ENCODE measurements at regions not wholly inside any gene's neighbourhood (a gene's known extent, or its start where the extent isn't known, plus 50 kb on each side); places are given as distances from the start of the nearest gene placed in this dataset.

DNA sequence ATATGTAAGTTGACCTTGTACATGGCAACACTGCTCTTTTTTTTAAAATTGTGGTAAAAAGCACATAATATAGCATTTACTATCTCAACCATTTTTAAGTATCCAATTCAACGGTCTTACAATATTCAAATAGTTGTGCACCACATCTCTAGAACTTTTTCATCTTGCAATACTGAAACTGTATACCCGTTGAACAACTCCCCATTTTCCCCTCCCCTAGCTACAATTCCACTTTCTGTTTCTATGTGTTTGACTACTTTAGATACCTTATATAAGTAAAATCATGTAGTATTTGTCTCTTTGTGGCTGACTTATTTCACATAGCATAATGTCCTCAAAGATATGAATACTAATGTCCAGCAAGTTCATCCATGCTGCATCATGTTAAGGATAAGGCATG lies 452.1 kb downstream of the TXNL1 start:
- no peak for DNase-seq (ENCODE audit: low read depth, low spot score)
- intact Hi-C loops (cut with micrococcal nuclease; ENCODE audit: unreplicated experiment) (no loop called here), in situ Hi-C loops (cut with MboI) (no loop called here)
- FAIRE-seq: no peak
- H3K9ac ChIP-seq (ENCODE audit: control insufficient read depth, insufficient read depth, low read length): no peak overlapping the region
- H3K4me3 ChIP-seq: no peak overlapping the region
- 0% methylated on average over 2 of the region's 2 CpGs for WGBS (ENCODE audit: insufficient coverage, insufficient replicate concordance, low lambda C conversion rate, missing lambda C conversion rate)
- CTCF ChIA-PET: no interaction called here
- SMC1A ChIA-PET (ENCODE audit: uncharacterized antibody, unreplicated experiment): interaction anchor here (0.7 to 2.6 kb wide), 4 partner anchors 8 to 14 kb away, joined by 3 to 9 read pairs (median 4); no protein-coding TSS in a partner anchor
- H3K27ac ChIP-seq (ENCODE audit: control insufficient read depth, insufficient read depth): no peak overlapping the region
- no peak for TF ChIP-seq RFX5 (IDR thresholded peaks at IDR 0.05; ENCODE audit: low read depth, low read length)
- RAD21 ChIA-PET (ENCODE audit: unreplicated experiment): no interaction called here
- H3K36me3 ChIP-seq (ENCODE audit: control insufficient read depth in 2 of 2, insufficient read depth in 2 of 2, low read length in 1 of 2): no peaks in the 10 kb centered on the region
- ATAC-seq: no peak
- no peak overlapping the region for H3K4me2 ChIP-seq (ENCODE audit: control insufficient read depth, insufficient read depth)
- no peaks in the 10 kb centered on the region for H3K27me3 ChIP-seq (replicated peaks in 1 of 2; ENCODE audit: control insufficient read depth in 2 of 2, insufficient read depth in 2 of 2, low read length in 1 of 2)
- H3K9me3 ChIP-seq (replicated peaks; ENCODE audit: control insufficient read depth, insufficient read depth, low read length): no peaks in the 10 kb centered on the region
- no peak overlapping the region for H2AFZ ChIP-seq (ENCODE audit: control insufficient read depth, low read depth, low read length)
- no peaks in the 10 kb centered on the region for H3K79me2 ChIP-seq (ENCODE audit: control insufficient read depth, insufficient read depth, low read length)
- no peaks in the 10 kb centered on the region for H4K20me1 ChIP-seq (ENCODE audit: control insufficient read depth, insufficient read depth)
- no TSS peak for BruUV-seq (replicated peaks)
- POLR2A ChIA-PET: no interaction called here
- H3K4me1 ChIP-seq (ENCODE audit: control insufficient read depth, insufficient read depth, low read length): no peaks in the 10 kb centered on the region

DNA sequence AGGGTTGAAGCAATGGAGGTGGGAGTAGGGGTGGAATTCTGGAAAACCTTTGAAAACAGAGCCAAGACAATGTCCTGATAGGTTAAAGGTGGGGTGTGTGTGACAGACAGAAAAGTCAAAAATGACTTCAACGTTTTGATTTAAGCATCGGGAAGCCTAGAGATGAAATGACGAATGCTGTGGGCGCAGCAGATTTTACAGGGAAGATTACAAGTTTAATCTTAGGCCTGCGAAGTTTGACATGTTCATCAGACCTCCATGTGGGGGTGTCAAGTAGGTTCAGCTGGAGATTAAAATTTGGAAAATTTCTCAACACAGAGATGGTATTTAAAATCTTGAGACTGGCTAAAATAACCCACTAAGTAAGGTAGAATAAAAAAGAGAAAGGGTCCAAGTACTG lies 453.3 kb downstream of the TXNL1 start:
- H3K27ac ChIP-seq (ENCODE audit: control insufficient read depth, insufficient read depth): no peak overlapping the region
- in situ Hi-C loops (cut with MboI): no loop called here
- no peaks in the 10 kb centered on the region for H4K20me1 ChIP-seq (ENCODE audit: control insufficient read depth, insufficient read depth)
- H3K9ac ChIP-seq (ENCODE audit: control insufficient read depth, insufficient read depth, low read length): no peak overlapping the region
- CTCF ChIA-PET: no interaction called here
- no peaks in the 10 kb centered on the region for H3K27me3 ChIP-seq (replicated peaks in 1 of 2; ENCODE audit: control insufficient read depth in 2 of 2, insufficient read depth in 2 of 2, low read length in 1 of 2)
- 53% methylated on average over 5 of the region's 5 CpGs for WGBS (ENCODE audit: insufficient coverage, insufficient replicate concordance, low lambda C conversion rate, missing lambda C conversion rate)
- no peak overlapping the region for H3K4me3 ChIP-seq
- no peaks in the 10 kb centered on the region for H3K4me1 ChIP-seq (ENCODE audit: control insufficient read depth, insufficient read depth, low read length)
- ATAC-seq: no peak
- no peak for DNase-seq (ENCODE audit: low read depth, low spot score)
- H2AFZ ChIP-seq (ENCODE audit: control insufficient read depth, low read depth, low read length): no peak overlapping the region
- BruUV-seq (replicated peaks): no TSS peak
- intact Hi-C loops (cut with micrococcal nuclease; ENCODE audit: unreplicated experiment): no loop called here
- H3K4me2 ChIP-seq (ENCODE audit: control insufficient read depth, insufficient read depth): no peak overlapping the region
- POLR2A ChIA-PET: no interaction called here
- H3K36me3 ChIP-seq (ENCODE audit: control insufficient read depth in 2 of 2, insufficient read depth in 2 of 2, low read length in 1 of 2): no peaks in the 10 kb centered on the region
- TF ChIP-seq FOS (IDR thresholded peaks at IDR 0.05; ENCODE audit: borderline replicate concordance, extremely low read depth, insufficient read length): no peak
- no peak for TF ChIP-seq SUPT20H (IDR thresholded peaks at IDR 0.05; ENCODE audit: borderline replicate concordance, control insufficient read depth, low read depth, low read length)
- no peak for TF ChIP-seq PAX8 (IDR thresholded peaks at IDR 0.05)
- TF ChIP-seq ZNF207 (IDR thresholded peaks at IDR 0.05; ENCODE audit: borderline replicate concordance): no peak
- no peak for TF ChIP-seq BHLHE40 (IDR thresholded peaks at IDR 0.05; ENCODE audit: borderline replicate concordance in 1 of 2, low read depth in 2 of 2, low read length in 1 of 2)
- no peak for TF ChIP-seq SMARCA5 (IDR thresholded peaks at IDR 0.05)
- TF ChIP-seq, protein P1, sequence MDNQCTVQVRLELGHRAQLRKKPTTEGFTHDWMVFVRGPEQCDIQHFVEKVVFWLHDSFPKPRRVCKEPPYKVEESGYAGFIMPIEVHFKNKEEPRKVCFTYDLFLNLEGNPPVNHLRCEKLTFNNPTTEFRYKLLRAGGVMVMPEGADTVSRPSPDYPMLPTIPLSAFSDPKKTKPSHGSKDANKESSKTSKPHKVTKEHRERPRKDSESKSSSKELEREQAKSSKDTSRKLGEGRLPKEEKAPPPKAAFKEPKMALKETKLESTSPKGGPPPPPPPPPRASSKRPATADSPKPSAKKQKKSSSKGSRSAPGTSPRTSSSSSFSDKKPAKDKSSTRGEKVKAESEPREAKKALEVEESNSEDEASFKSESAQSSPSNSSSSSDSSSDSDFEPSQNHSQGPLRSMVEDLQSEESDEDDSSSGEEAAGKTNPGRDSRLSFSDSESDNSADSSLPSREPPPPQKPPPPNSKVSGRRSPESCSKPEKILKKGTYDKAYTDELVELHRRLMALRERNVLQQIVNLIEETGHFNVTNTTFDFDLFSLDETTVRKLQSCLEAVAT (IDR thresholded peaks at IDR 0.05): no peak
- TF ChIP-seq SUZ12 (IDR thresholded peaks at IDR 0.05; ENCODE audit: unreplicated experiment): no peak
- TF ChIP-seq DPF2 (IDR thresholded peaks at IDR 0.05): no peak
- TF ChIP-seq MYB (IDR thresholded peaks at IDR 0.05; ENCODE audit: borderline replicate concordance, low read depth, low read length): no peak
- no peak for TF ChIP-seq NBN (IDR thresholded peaks at IDR 0.05)
- TF ChIP-seq BACH1 (IDR thresholded peaks at IDR 0.05; ENCODE audit: borderline replicate concordance): no peak
- no peak for TF ChIP-seq SMC3 (IDR thresholded peaks at IDR 0.05; ENCODE audit: borderline replicate concordance, low read length)
- TF ChIP-seq SRF (IDR thresholded peaks at IDR 0.05; ENCODE audit: low read depth in 2 of 2, low read length in 2 of 2): no peak
- TF ChIP-seq YY1 (IDR thresholded peaks at IDR 0.05; ENCODE audit: low read depth, low read length): no peak
- no peak for TF ChIP-seq SREBF2 (IDR thresholded peaks at IDR 0.05; ENCODE audit: low read length)
- no peak for TF ChIP-seq MEF2A (IDR thresholded peaks at IDR 0.05; ENCODE audit: insufficient read depth, low read depth, low read length)
- RAD21 ChIA-PET (ENCODE audit: unreplicated experiment): no interaction called here
- FAIRE-seq: no peak
- no peaks in the 10 kb centered on the region for H3K9me3 ChIP-seq (replicated peaks; ENCODE audit: control insufficient read depth, insufficient read depth, low read length)
- no peaks in the 10 kb centered on the region for H3K79me2 ChIP-seq (ENCODE audit: control insufficient read depth, insufficient read depth, low read length)
- SMC1A ChIA-PET (ENCODE audit: uncharacterized antibody, unreplicated experiment): no interaction called here
